Upper lobe of left lung (tissue), 6 donors: ENCODE measurements at regions not wholly inside any gene's neighbourhood (a gene's known extent, or its start where the extent isn't known, plus 50 kb on each side); places are given as distances from the start of the nearest gene placed in this dataset.
"Not testable (repeated sequence)": the region's sequence is repeated elsewhere in the genome, so short reads cannot be mapped to it uniquely, and the experiment has no call there.

Source experiments
- ATAC-seq, 2 donors: fragments of 200-7000 bp; cut with Tn5 transposase; one replicate each; pipeline ENCODE4 v1.9.1; 2022; ENCODE audit warnings: mild to moderate bottlenecking in 2 of 2, moderate library complexity in 2 of 2; ENCODE audit not compliant: low FRiP score in 2 of 2
- DNase-seq, 2 donors: peaks; one replicate each; pipeline ENCODE4 v3.0.0-alpha.2; 2019 to 2020
- H3K27ac ChIP-seq, 4 donors: fragments of 200-600 bp; sonication (generic); one replicate each; pipeline ENCODE4 v1.5.1; 2016 to 2019
- H3K27me3 ChIP-seq, 4 donors: fragments of 200-600 bp; sonication (generic); one replicate each; pipeline ENCODE4 v1.5.1; 2017 to 2019
- H3K36me3 ChIP-seq, 4 donors: fragments of 200-600 bp; sonication (generic); one replicate each; pipeline ENCODE4 v1.5.1; 2016 to 2019
- H3K4me1 ChIP-seq, 4 donors: fragments of 200-600 bp; sonication (generic); one replicate each; pipeline ENCODE4 v1.5.1; 2018 to 2019
- H3K4me3 ChIP-seq, 4 donors: fragments of 200-600 bp; sonication (generic); one replicate each; pipeline ENCODE4 v1.5.1; 2017 to 2019; ENCODE audit warnings: mild to moderate bottlenecking in 2 of 4, moderate library complexity in 1 of 4
- H3K9me3 ChIP-seq, 4 donors: fragments of 200-600 bp; sonication (generic); one replicate each; pipeline ENCODE4 v1.5.1; 2018 to 2019
- EP300 ChIP-seq, 4 donors: sonication (generic); formaldehyde crosslinking; IDR thresholded peaks; one replicate each; pipeline ENCODE4 v1.5.1; 2017; ENCODE audit warnings: antibody characterized with exemption in 4 of 4, control low read depth in 2 of 4
- POLR2A ChIP-seq, 4 donors: fragments of 450-650 bp; IDR thresholded peaks; one replicate each; pipeline ENCODE4 v1.5.1; 2016 to 2017; ENCODE audit warnings: antibody characterized with exemption in 4 of 4, mild to moderate bottlenecking in 2 of 4
- POLR2AphosphoS5 ChIP-seq, 2 donors: sonication (generic); formaldehyde crosslinking; IDR thresholded peaks; one replicate each; pipeline ENCODE4 v1.5.1; 2017; ENCODE audit warnings: antibody characterized with exemption in 2 of 2
- WGBS, 2 donors: methylation state at CpG; one replicate each; pipeline ENCODE4 v1.1.5; 2017 to 2018; 5-methylcytosine and 5-hydroxymethylcytosine counted together
- TF ChIP-seq, protein P1 (sequence below), 6 experiments: fragments of 450-650 bp in 4 of 6; fragments of 200-600 bp in 2 of 6; sonication (generic) in 2 of 6; IDR thresholded peaks; one replicate each; pipeline ENCODE4 v1.5.1; 2016 to 2019; ENCODE audit warnings: antibody characterized with exemption in 6 of 6
- donor health status: DM: no; HTN: no; CAD: no; lungs with moderate emphysema.
- donor health status: DM: no; HTN: yes; CAD: no; lungs with severe emphysema.

DNA sequence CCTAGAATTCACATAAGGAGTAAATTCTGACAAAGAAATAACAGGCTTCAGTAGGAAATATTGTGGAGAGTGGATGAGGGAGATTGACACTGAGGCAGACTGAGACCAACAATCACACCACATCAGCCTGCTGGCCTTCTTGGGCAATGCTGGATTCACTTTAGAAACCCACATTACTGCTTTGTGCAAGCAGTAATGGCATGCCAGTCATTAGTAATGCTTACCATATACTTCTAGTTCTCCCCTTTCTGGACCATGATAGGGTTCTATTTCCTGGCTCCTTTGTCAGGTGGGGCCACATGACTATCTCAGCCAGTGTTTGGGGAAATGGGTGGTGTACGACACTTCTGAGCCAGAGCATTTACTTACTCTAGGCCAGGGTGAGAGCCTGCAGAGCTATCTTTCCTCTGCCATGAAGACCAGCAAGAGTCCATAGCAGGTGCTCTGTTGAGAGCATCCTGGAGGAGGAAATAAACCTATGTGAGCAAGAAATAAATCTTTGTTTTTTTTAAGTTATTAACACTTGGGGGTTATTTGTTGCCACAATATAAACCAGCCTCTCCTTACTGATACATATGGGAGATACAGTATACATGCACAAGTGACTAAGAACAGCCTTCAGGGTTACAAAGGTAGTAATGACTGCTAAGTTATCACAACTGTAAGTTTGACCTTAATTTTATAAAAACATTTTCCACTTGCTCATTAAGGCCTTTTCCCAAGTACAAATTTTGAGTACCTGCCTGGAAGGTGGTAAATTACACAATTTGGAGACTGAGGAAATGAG is 89.3 kb upstream of the TANK start:
- no peaks in the 10 kb centered on the region for H3K4me1 ChIP-seq
- H3K27me3 ChIP-seq: no peaks in the 10 kb centered on the region
- WGBS, 2 donors: 69 to 100% methylated on average over 1 of the region's 1 CpG
- no peaks in the 10 kb centered on the region for H3K36me3 ChIP-seq
- no peak overlapping the region for H3K4me3 ChIP-seq
- no peak overlapping the region for H3K27ac ChIP-seq
- DNase-seq: no peak
- no peaks in the 10 kb centered on the region for H3K9me3 ChIP-seq
- TF ChIP-seq POLR2AphosphoS5 (IDR thresholded peaks at IDR 0.05) (no peak), POLR2A (IDR thresholded peaks at IDR 0.05) (no peak), EP300 (IDR thresholded peaks at IDR 0.05) (no peak)
- TF ChIP-seq, protein P1, sequence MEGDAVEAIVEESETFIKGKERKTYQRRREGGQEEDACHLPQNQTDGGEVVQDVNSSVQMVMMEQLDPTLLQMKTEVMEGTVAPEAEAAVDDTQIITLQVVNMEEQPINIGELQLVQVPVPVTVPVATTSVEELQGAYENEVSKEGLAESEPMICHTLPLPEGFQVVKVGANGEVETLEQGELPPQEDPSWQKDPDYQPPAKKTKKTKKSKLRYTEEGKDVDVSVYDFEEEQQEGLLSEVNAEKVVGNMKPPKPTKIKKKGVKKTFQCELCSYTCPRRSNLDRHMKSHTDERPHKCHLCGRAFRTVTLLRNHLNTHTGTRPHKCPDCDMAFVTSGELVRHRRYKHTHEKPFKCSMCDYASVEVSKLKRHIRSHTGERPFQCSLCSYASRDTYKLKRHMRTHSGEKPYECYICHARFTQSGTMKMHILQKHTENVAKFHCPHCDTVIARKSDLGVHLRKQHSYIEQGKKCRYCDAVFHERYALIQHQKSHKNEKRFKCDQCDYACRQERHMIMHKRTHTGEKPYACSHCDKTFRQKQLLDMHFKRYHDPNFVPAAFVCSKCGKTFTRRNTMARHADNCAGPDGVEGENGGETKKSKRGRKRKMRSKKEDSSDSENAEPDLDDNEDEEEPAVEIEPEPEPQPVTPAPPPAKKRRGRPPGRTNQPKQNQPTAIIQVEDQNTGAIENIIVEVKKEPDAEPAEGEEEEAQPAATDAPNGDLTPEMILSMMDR (IDR thresholded peaks at IDR 0.05): no peak
- peak in 1 of 2 donors; percentile 37 for ATAC-seq

DNA sequence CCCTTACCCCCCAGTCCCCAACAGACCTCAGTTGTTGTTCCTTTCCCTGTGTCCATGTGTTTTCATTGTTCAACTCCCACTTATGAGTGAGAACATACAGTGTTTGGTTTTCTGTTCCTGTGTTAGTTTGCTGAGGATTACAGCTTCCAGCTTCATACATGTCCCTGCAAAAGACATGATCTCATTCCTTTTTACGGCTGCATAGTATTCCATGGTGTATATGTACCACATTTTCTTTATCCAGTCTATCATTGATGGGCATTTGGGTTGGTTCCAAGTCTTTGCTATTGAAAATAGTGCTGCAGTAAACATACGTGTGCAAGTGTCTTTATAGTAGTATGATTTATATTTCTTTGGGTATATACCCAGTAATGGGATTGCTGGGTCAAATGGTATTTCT is 87.8 kb upstream of the TANK start:
- H3K27ac ChIP-seq, H3K27me3 ChIP-seq, H3K4me3 ChIP-seq, H3K4me1 ChIP-seq, ATAC-seq, H3K9me3 ChIP-seq, DNase-seq, H3K36me3 ChIP-seq: not testable (repeated sequence)
- 78 to 91% methylated on average over 2 of the region's 2 CpGs for WGBS, 2 donors

DNA sequence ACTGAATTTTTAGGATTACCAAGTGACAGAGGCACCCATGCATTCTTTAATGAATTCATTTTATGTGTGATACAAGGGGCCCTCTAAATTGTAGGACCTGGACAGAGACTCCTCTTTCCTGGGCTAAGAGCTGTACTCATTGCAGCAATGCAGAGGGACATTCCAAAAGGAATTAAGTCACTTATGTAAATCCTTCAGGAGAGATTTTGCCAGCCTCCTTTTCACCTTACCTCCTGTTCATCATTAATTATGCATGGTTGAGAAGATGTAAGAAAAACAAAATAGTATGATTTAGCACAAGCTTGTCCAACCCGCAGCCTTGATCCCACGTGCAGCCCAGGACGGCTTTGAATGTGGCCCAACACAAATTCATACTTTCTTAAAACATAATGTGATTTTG is 84.5 kb upstream of the TANK start:
- no peak for TF ChIP-seq POLR2AphosphoS5 (IDR thresholded peaks at IDR 0.05)
- TF ChIP-seq EP300 (IDR thresholded peaks at IDR 0.05): no peak
- TF ChIP-seq, protein P1 (IDR thresholded peaks at IDR 0.05): no peak
- TF ChIP-seq POLR2A (IDR thresholded peaks at IDR 0.05): no peak
- Histone ChIP-seq H3K9me3 (no peaks in the 10 kb centered on the region), H3K27me3 (no peaks in the 10 kb centered on the region), H3K27ac (no peak overlapping the region), H3K4me1 (peaks cover 8 to 18% (median 10%) of the 10 kb centered on the region in 4 donors), H3K36me3 (no peaks in the 10 kb centered on the region), H3K4me3 (no peak overlapping the region)
- 93 to 100% methylated on average over 3 of the region's 3 CpGs for WGBS, 2 donors
- DNase-seq (no peak), ATAC-seq (no peak)

DNA sequence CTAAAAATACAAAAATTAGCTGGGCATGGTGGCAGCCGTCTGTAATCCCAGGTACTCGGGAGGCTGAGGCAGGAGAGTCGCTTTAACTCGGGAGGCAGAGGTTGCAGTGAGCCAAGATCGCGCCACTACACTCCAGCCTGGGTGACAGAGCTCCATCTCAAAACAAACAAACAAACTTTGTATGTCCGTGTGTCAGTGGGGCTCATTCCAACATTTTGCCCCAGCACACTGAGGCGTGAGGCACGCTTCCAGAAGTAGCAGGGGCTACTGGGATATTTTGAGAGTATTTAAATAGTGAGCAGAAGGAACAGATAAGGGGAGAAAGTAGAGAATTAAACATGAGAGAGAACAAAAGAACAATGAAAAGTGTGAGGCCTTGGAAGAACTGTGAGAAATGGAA is 83.3 kb upstream of the TANK start:
- WGBS, 2 donors: 75 to 80% methylated on average over 9 of the region's 9 CpGs

DNA sequence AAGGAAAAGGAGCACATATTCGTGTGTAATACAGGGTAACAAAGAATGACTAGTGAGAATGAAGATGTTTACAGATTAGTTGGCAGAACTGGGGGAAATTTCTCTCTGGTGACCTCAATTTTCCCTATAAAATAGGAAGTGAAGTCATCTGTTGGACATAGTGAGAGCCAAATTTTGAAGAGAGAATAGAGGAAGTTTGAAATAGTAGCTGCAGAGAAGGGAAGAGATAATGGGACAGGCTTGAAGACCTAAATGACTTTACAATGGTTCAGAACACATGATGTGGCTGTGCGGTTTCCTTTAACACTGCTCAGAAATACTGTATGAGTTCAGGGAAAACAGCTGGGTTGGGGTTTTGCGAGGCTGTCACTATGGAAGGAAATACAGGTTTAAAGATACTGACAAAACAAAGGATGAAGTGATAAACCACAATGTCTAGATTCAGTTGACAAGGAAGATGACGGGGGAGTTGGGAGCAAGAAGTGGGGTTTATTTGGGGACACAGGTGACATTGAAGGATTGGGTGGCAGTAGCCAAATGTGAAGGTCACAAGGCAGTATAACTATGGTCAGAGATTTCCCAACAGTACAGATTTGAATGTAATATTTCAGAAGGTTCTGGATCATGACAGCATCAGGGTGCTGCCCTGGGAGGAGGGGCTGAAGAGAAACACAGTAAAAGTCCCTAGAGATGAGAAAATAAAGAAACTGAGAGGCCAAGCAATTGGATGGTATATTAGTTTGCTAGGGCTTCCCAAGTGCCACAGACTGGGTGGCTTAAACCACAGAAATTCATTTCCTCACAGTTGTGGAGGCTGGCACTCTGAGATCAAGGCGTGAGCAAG is 82.6 kb upstream of the TANK start:
- H3K4me3 ChIP-seq: no peak overlapping the region
- H3K27me3 ChIP-seq: no peaks in the 10 kb centered on the region
- no peaks in the 10 kb centered on the region for H3K9me3 ChIP-seq
- ATAC-seq (peak; percentile 88 to 93), DNase-seq (peak in 1 of 2 donors; percentile 46)
- H3K36me3 ChIP-seq: no peaks in the 10 kb centered on the region
- peak overlapping the region; percentile 61 to 75 (median 71) for H3K27ac ChIP-seq
- 26 to 35% methylated on average over 5 of the region's 5 CpGs for WGBS, 2 donors
- TF ChIP-seq, protein P1 (IDR thresholded peaks at IDR 0.05): no peak
- TF ChIP-seq POLR2A (IDR thresholded peaks at IDR 0.05) (no peak), POLR2AphosphoS5 (IDR thresholded peaks at IDR 0.05) (peak in 1 of 2 donors; percentile 15), EP300 (IDR thresholded peaks at IDR 0.05) (peak in 1 of 4 donors; percentile 12)
- H3K4me1 ChIP-seq: peaks cover 8 to 18% (median 10%) of the 10 kb centered on the region in 4 donors

More for the DNA sequence above, 83.3 kb upstream of the TANK start:
- no peak for ATAC-seq
- no peak for TF ChIP-seq POLR2A (IDR thresholded peaks at IDR 0.05)
- TF ChIP-seq, protein P1 (IDR thresholded peaks at IDR 0.05): no peak
- TF ChIP-seq POLR2AphosphoS5 (IDR thresholded peaks at IDR 0.05): no peak
- TF ChIP-seq EP300 (IDR thresholded peaks at IDR 0.05): no peak
- no peaks in the 10 kb centered on the region for H3K36me3 ChIP-seq
- no peak for DNase-seq
- no peaks in the 10 kb centered on the region for H3K27me3 ChIP-seq
- peak overlapping the region; percentile 45 to 75 (median 66) for H3K27ac ChIP-seq
- H3K4me3 ChIP-seq: no peak overlapping the region
- no peaks in the 10 kb centered on the region for H3K9me3 ChIP-seq
- peaks cover 8 to 18% (median 10%) of the 10 kb centered on the region in 4 donors for H3K4me1 ChIP-seq
